GM12878 (cell line): ENCODE measurements at regions not wholly inside any gene's neighbourhood (a gene's known extent, or its start where the extent isn't known, plus 50 kb on each side); places are given as distances from the start of the nearest gene placed in this dataset.
A peak's percentile ranks its signal among the peaks of the same experiment; 100 is the strongest.

Experiments used
- ATAC-seq: fragments of 200-7000 bp; cut with Tn5 transposase; 3 replicates; pipeline ENCODE4 v1.9.1; 2020; ENCODE audit warnings: mild to moderate bottlenecking, moderate library complexity
- BruUV-seq: library from RNA; stranded (reverse); fragments of 400-500 nt; replicated peaks from 2 replicates; lab custom pipeline; 2021; lab: Mats Ljungman, UMichigan
- CTCF ChIA-PET: fragments of 300-600 bp; sonication (Branson Sonifier 250); formaldehyde crosslinking; extraction: SDS; loops from one replicate; lab custom pipeline; 2021; ENCODE audit warnings: inconsistent platforms; lab: Yijun Ruan, JAX
- POLR2A ChIA-PET: fragments of 350-600 bp; formaldehyde crosslinking; extraction: SDS; loops from one replicate; lab custom pipeline; 2021; ENCODE audit warnings: inconsistent platforms; lab: Charles Lee
- RAD21 ChIA-PET: fragments of 300-600 bp; sonication (Branson Sonifier 250); formaldehyde crosslinking; loops from one replicate; lab custom pipeline; 2023; ENCODE audit warnings: antibody characterized with exemption; ENCODE audit not compliant: unreplicated experiment; lab: Charles Lee
- SMC1A ChIA-PET: fragments of 300-600 bp; sonication (Branson Sonifier 250); formaldehyde crosslinking; loops from one replicate; lab custom pipeline; 2023; ENCODE audit not compliant: unreplicated experiment, uncharacterized antibody; lab: Charles Lee
- DNase-seq: peaks from one replicate; pipeline ENCODE4 v3.0.0-alpha.2; 2011; ENCODE audit warnings: low read depth, low spot score
- FAIRE-seq: peaks from 3 replicates; lab custom pipeline; 2011; peaks lifted over from hg19 to GRCh38; lab: Jason Lieb, UNC
- H2AFZ ChIP-seq: 2 replicates; pipeline ENCODE4 v1.6.0; 2011; ENCODE audit warnings: low read depth, low read length, control low read depth; ENCODE audit not compliant: control insufficient read depth
- H3K27ac ChIP-seq: 2 replicates; pipeline ENCODE4 v1.5.1; 2011; ENCODE audit warnings: control low read depth; ENCODE audit not compliant: control insufficient read depth, insufficient read depth
- H3K27me3 ChIP-seq, 2 experiments: replicated peaks in 1 of 2; 2 replicates each; pipeline versions ENCODE4 v1.6.0 to v1.6.1; 2011; ENCODE audit warnings: low read length in 1 of 2; ENCODE audit not compliant: control insufficient read depth in 2 of 2, insufficient read depth in 2 of 2
- H3K36me3 ChIP-seq, 2 experiments: 2 replicates each; pipeline ENCODE4 v1.5.1; 2011; ENCODE audit warnings: low read length in 1 of 2; ENCODE audit not compliant: control insufficient read depth in 2 of 2, insufficient read depth in 2 of 2
- H3K4me1 ChIP-seq: 2 replicates; pipeline ENCODE4 v1.6.1; 2011; ENCODE audit warnings: mild to moderate bottlenecking, low read length, moderate library complexity, mixed read lengths; ENCODE audit not compliant: control insufficient read depth, insufficient read depth
- H3K4me2 ChIP-seq: 2 replicates; pipeline ENCODE4 v1.6.0; 2011; ENCODE audit warnings: control low read depth; ENCODE audit not compliant: control insufficient read depth, insufficient read depth
- H3K4me3 ChIP-seq: fragments of 200-600 bp; sonication (generic); 2 replicates; pipeline ENCODE4 v1.5.1; 2016
- H3K79me2 ChIP-seq: 2 replicates; pipeline ENCODE4 v1.6.0; 2011; ENCODE audit warnings: low read length; ENCODE audit not compliant: control insufficient read depth, insufficient read depth
- H3K9ac ChIP-seq: 2 replicates; pipeline ENCODE4 v1.8.0; 2011; ENCODE audit warnings: low read length, control low read depth, mixed read lengths; ENCODE audit not compliant: control insufficient read depth, insufficient read depth
- H3K9me3 ChIP-seq: replicated peaks from 3 replicates; pipeline ENCODE4 v1.5.1; 2011; ENCODE audit warnings: mild to moderate bottlenecking, low read length; ENCODE audit not compliant: control insufficient read depth, insufficient read depth
- H4K20me1 ChIP-seq: 2 replicates; pipeline ENCODE4 v1.6.0; 2011; ENCODE audit not compliant: control insufficient read depth, insufficient read depth
- BHLHE40 ChIP-seq, 2 experiments: fragments of 450-650 bp in 1 of 2; IDR thresholded peaks; 2 replicates each; pipeline ENCODE4 v1.6.1; 2011 to 2017; ENCODE audit warnings: low read depth in 2 of 2, borderline replicate concordance in 1 of 2, improper control_type of control experiment in 1 of 2, low read length in 1 of 2, mild to moderate bottlenecking in 1 of 2
- GABPA ChIP-seq: IDR thresholded peaks from 2 replicates; pipeline ENCODE4 v1.6.1; 2014; ENCODE audit warnings: antibody characterized with exemption, low read depth, mild to moderate bottlenecking, inconsistent platforms
- JUNB ChIP-seq: IDR thresholded peaks from 2 replicates; pipeline ENCODE4 v1.6.1; 2016; ENCODE audit warnings: antibody characterized with exemption, mild to moderate bottlenecking
- YY1 ChIP-seq: IDR thresholded peaks from 2 replicates; pipeline ENCODE4 v1.6.1; 2011; ENCODE audit warnings: low read depth, mild to moderate bottlenecking, low read length
- WGBS: methylation state at CpG from one replicate; pipeline ENCODE4 v1.1.6; 2016; ENCODE audit warnings: low lambda C conversion rate; ENCODE audit not compliant: insufficient replicate concordance, insufficient coverage; ENCODE audit errors: missing lambda C conversion rate; 5-methylcytosine and 5-hydroxymethylcytosine counted together
- in situ Hi-C: fragments of 300-500 bp; cut with MboI; formaldehyde crosslinking; loops from 9 replicates; pipeline ENCODE4 v1.14.3; 2018; ENCODE audit warnings: mixed read lengths
- intact Hi-C: fragments of 100-400 bp; cut with micrococcal nuclease; formaldehyde crosslinking; loops from one replicate; pipeline ENCODE4 v1.14.2; 2022; ENCODE audit not compliant: unreplicated experiment
- TF ChIP-seq, protein P1 (sequence below): fragments of 450-650 bp; IDR thresholded peaks from 2 replicates; pipeline ENCODE4 v1.6.1; 2016; ENCODE audit warnings: mild to moderate bottlenecking, moderate library complexity, borderline replicate concordance
- TF ChIP-seq, protein P2 (sequence below): fragments of 450-650 bp; IDR thresholded peaks from 2 replicates; pipeline ENCODE4 v1.6.1; 2016; ENCODE audit warnings: mild to moderate bottlenecking
- TF ChIP-seq, protein P3 (sequence below): IDR thresholded peaks from 2 replicates; pipeline ENCODE4 v1.6.1; 2011; ENCODE audit warnings: borderline replicate concordance, low read depth, mild to moderate bottlenecking, moderate library complexity, mixed read lengths, low read length; ENCODE audit not compliant: insufficient read depth; ENCODE audit errors: extremely low read length

DNA sequence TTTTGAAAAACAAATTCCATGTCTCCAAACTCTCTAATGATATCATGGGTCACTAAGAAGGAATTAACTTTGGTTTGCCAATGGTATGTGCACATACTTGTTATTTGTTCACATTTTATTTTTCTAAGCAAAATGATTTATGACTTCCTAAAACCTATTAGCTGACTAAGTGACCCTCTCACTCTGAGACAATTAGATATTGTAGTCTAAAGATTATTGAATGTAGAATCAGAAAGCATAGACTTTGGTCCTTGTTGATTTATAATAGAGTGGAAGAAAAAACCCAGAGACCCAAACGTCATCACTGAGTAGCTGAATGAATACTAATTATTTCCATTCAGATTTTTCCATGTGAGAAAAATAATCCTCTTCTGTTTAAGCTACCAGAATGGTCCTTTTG lies 243.5 kb upstream of the ANO3 start (continued):
- TF ChIP-seq GABPA = no peak

DNA sequence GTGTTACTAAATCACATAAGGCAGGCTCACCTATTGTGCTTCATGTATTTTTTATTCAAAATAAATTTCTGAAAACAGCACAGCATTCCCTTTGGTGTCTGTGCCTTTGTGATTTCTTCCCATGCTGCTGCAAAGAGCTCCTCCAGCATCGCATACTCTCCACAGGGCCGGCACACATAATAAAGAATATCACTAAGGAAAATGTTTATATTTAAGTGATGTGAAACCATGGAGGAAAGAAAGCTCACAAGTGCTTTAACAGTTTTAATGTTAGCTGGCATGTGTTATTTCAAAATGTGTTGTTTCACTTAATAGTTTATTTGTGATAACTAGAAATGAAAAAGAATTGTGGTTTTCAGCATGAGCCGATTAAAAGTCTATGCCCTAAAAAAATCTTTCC lies 241.3 kb upstream of the ANO3 start:
- H3K4me2 ChIP-seq = no peak overlapping the region
- intact Hi-C loops = no loop called here
- H3K27me3 ChIP-seq = no peaks in the 10 kb centered on the region
- RAD21 ChIA-PET = no interaction called here
- no peak overlapping the region for H3K4me3 ChIP-seq
- no peaks in the 10 kb centered on the region; the same call in 1 of the 3 replicates for H3K9me3 ChIP-seq
- in situ Hi-C loops = no loop called here
- no peaks in the 10 kb centered on the region for H3K79me2 ChIP-seq
- FAIRE-seq = no peak
- TF ChIP-seq JUNB (no peak), GABPA (no peak), BHLHE40 (IDR thresholded peaks at IDR 0.05; ENCODE audit: borderline replicate concordance in 1 of 2, low read depth in 2 of 2, low read length in 1 of 2) (no peak), YY1 (no peak)
- TF ChIP-seq, protein P1, sequence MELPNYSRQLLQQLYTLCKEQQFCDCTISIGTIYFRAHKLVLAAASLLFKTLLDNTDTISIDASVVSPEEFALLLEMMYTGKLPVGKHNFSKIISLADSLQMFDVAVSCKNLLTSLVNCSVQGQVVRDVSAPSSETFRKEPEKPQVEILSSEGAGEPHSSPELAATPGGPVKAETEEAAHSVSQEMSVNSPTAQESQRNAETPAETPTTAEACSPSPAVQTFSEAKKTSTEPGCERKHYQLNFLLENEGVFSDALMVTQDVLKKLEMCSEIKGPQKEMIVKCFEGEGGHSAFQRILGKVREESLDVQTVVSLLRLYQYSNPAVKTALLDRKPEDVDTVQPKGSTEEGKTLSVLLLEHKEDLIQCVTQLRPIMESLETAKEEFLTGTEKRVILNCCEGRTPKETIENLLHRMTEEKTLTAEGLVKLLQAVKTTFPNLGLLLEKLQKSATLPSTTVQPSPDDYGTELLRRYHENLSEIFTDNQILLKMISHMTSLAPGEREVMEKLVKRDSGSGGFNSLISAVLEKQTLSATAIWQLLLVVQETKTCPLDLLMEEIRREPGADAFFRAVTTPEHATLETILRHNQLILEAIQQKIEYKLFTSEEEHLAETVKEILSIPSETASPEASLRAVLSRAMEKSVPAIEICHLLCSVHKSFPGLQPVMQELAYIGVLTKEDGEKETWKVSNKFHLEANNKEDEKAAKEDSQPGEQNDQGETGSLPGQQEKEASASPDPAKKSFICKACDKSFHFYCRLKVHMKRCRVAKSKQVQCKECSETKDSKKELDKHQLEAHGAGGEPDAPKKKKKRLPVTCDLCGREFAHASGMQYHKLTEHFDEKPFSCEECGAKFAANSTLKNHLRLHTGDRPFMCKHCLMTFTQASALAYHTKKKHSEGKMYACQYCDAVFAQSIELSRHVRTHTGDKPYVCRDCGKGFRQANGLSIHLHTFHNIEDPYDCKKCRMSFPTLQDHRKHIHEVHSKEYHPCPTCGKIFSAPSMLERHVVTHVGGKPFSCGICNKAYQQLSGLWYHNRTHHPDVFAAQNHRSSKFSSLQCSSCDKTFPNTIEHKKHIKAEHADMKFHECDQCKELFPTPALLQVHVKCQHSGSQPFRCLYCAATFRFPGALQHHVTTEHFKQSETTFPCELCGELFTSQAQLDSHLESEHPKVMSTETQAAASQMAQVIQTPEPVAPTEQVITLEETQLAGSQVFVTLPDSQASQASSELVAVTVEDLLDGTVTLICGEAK = no peak
- TF ChIP-seq, protein P2, sequence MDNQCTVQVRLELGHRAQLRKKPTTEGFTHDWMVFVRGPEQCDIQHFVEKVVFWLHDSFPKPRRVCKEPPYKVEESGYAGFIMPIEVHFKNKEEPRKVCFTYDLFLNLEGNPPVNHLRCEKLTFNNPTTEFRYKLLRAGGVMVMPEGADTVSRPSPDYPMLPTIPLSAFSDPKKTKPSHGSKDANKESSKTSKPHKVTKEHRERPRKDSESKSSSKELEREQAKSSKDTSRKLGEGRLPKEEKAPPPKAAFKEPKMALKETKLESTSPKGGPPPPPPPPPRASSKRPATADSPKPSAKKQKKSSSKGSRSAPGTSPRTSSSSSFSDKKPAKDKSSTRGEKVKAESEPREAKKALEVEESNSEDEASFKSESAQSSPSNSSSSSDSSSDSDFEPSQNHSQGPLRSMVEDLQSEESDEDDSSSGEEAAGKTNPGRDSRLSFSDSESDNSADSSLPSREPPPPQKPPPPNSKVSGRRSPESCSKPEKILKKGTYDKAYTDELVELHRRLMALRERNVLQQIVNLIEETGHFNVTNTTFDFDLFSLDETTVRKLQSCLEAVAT = no peak
- TF ChIP-seq, protein P3, sequence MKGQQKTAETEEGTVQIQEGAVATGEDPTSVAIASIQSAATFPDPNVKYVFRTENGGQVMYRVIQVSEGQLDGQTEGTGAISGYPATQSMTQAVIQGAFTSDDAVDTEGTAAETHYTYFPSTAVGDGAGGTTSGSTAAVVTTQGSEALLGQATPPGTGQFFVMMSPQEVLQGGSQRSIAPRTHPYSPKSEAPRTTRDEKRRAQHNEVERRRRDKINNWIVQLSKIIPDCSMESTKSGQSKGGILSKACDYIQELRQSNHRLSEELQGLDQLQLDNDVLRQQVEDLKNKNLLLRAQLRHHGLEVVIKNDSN = no peak
- SMC1A ChIA-PET = interaction anchor here (1.0 to 1.1 kb wide), 5 partner anchors 11 to 108 kb away, joined by 3 to 4 read pairs (median 3); no protein-coding TSS in a partner anchor
- no TSS peak for BruUV-seq
- H3K9ac ChIP-seq = no peak overlapping the region
- CTCF ChIA-PET = no interaction called here
- POLR2A ChIA-PET = no interaction called here
- no peak for ATAC-seq
- WGBS = 65% methylated on average over 3 of the region's 3 CpGs
- no peaks in the 10 kb centered on the region for H4K20me1 ChIP-seq
- no peak for DNase-seq
- H3K27ac ChIP-seq = peak overlapping the region; percentile 11; the same call in 1 of the 2 replicates
- H3K36me3 ChIP-seq = no peaks in the 10 kb centered on the region
- peaks cover 23% of the 10 kb centered on the region for H3K4me1 ChIP-seq
- peak overlapping the region; percentile 48; the same call in 1 of the 2 replicates for H2AFZ ChIP-seq
